Aorta (tissue), 5 donors: ENCODE measurements at regions not wholly inside any gene's neighbourhood (a gene's known extent, or its start where the extent isn't known, plus 50 kb on each side); places are given as distances from the start of the nearest gene placed in this dataset.

Experiments
- ATAC-seq: fragments of 200-7000 bp; cut with Tn5 transposase; one replicate; pipeline ENCODE4 v1.9.1; 2022; ENCODE audit warnings: moderate library complexity; ENCODE audit not compliant: low FRiP score
- DNase-seq, 2 donors: peaks; one replicate each; pipeline ENCODE4 v3.0.0-alpha.2; 2020
- H3K27ac ChIP-seq, 2 donors: one replicate each; pipeline ENCODE4 v1.5.1; 2013; ENCODE audit warnings: low read length in 2 of 2, mild to moderate bottlenecking in 2 of 2, moderate library complexity in 2 of 2, control low read depth in 1 of 2, inconsistent platforms in 1 of 2, low read depth in 1 of 2
- H3K27me3 ChIP-seq, 2 donors: one replicate each; pipeline ENCODE4 v1.6.1; 2013; ENCODE audit warnings: control low read depth in 1 of 2, low read length in 1 of 2, mild to moderate bottlenecking in 1 of 2, moderate library complexity in 1 of 2; ENCODE audit not compliant: insufficient read depth in 2 of 2, control insufficient read depth in 1 of 2
- H3K36me3 ChIP-seq, 2 donors: one replicate each; pipeline ENCODE4 v1.6.1; 2013; ENCODE audit warnings: control low read depth in 1 of 2, low read length in 1 of 2, mild to moderate bottlenecking in 1 of 2; ENCODE audit not compliant: insufficient read depth in 2 of 2, control insufficient read depth in 1 of 2
- H3K4me1 ChIP-seq, 2 donors: one replicate each; pipeline ENCODE4 v1.6.1; 2013; ENCODE audit warnings: low read length in 2 of 2, control low read depth in 1 of 2, mild to moderate bottlenecking in 1 of 2, moderate library complexity in 1 of 2; ENCODE audit not compliant: insufficient read depth in 2 of 2, control insufficient read depth in 1 of 2
- H3K4me3 ChIP-seq, 2 donors: one replicate each; pipeline ENCODE4 v1.5.1; 2013; ENCODE audit warnings: low read length in 2 of 2, control low read depth in 1 of 2, mild to moderate bottlenecking in 1 of 2
- H3K9me3 ChIP-seq: one replicate; pipeline ENCODE4 v1.6.1; 2013; ENCODE audit warnings: mild to moderate bottlenecking, low read length; ENCODE audit not compliant: control insufficient read depth
- WGBS, 2 donors: extraction: QIAGEN DNeasy Blood & Tissue Kit; methylation state at CpG; one replicate each; pipeline ENCODE4 v1.1.7; 2013; 5-methylcytosine and 5-hydroxymethylcytosine counted together
- intact Hi-C, 2 donors: fragments of 100-400 bp; cut with DNase I; formaldehyde crosslinking; loops; one replicate each; pipeline versions ENCODE4 v1.14.2 to v1.15.0; 2022
- donor health status: healthy with polysubstance abuse.
- donor health status: Bipolar disorder and iron deficiency.
- donor health status: DM: no; HTN: no; CAD: no.
- donor health status: DM: no; HTN: no; CAD: no.
- donor health status: DM: yes; HTN: yes; CAD: no.

- Histone ChIP-seq H3K27ac (no peak overlapping the region), H3K4me3 (no peak overlapping the region), H3K36me3 (no peaks in the 10 kb centered on the region), H3K27me3 (no peaks in the 10 kb centered on the region), H3K9me3 (no peaks in the 10 kb centered on the region), H3K4me1 (no peaks in the 10 kb centered on the region)
- intact Hi-C loops = no loop called here
- DNase-seq (no peak), ATAC-seq (no peak)
- 93 to 94% methylated on average over 2 of the region's 2 CpGs for WGBS, 2 donors
Measured at GRCh38 chr16:60259956-60260355, 1525.8 kb upstream of the GOT2 start.

DNA sequence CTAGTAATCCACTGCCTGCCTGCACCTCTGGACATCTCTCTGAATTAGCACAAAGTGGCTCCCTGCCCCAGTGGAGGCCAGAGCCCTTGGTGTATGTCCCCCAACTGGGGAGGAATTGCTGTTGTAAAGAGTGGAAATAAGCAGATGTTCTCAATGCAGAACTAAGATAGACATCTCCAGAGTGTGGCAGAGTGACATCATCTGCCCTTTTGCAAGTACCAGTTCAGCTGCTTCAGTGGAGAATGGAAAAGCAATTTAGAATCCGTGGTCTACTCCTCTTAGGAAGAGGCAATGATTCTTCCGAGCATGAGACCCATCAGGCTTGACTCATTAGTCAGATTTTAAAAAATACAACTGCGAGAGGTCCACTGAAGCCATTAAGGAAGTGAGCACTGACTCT, 1512.0 kb upstream of the GOT2 start:
- WGBS, 2 donors = 81 to 82% methylated on average over 3 of the region's 3 CpGs
- Histone ChIP-seq H3K4me1 (no peaks in the 10 kb centered on the region), H3K9me3 (no peaks in the 10 kb centered on the region), H3K27me3 (no peaks in the 10 kb centered on the region), H3K27ac (no peak overlapping the region), H3K4me3 (no peak overlapping the region), H3K36me3 (no peaks in the 10 kb centered on the region)
- intact Hi-C loops = no loop called here
- ATAC-seq (no peak), DNase-seq (no peak)

DNA sequence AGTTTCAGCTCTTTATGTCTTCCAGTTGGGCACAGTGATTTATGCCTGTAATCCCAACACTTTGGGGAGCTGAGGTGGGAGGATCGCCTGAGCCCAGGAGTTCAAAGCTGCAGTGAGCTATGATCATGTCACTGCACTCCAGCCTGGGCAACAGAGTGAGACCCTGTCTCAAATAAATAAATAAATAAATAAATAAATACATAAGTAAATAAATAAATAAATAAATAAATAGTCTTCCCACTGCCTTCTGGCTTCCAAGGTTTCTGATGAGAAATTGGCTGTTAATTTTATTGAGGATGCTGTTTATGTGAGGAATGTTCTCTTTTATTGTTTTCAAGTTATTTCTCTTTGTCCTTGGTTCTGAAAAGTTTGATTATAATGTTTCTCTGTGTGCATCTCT, 1507.6 kb upstream of the GOT2 start:
- H3K4me1 ChIP-seq = no peaks in the 10 kb centered on the region
- no peak for DNase-seq
- WGBS, 2 donors = 77 to 88% methylated on average over 1 of the region's 1 CpG
- no peaks in the 10 kb centered on the region for H3K9me3 ChIP-seq
- no peak overlapping the region for H3K4me3 ChIP-seq
- no peaks in the 10 kb centered on the region for H3K27me3 ChIP-seq
- intact Hi-C loops = no loop called here
- ATAC-seq = no peak
- H3K36me3 ChIP-seq = no peaks in the 10 kb centered on the region
- no peak overlapping the region for H3K27ac ChIP-seq

- H3K27me3 ChIP-seq = no peaks in the 10 kb centered on the region
- ATAC-seq (no peak), DNase-seq (no peak)
- no peak overlapping the region for H3K4me3 ChIP-seq
- no peaks in the 10 kb centered on the region for H3K9me3 ChIP-seq
- 39 to 47% methylated on average over 4 of the region's 4 CpGs for WGBS, 2 donors
- no peaks in the 10 kb centered on the region for H3K36me3 ChIP-seq
- intact Hi-C loops = no loop called here
- H3K27ac ChIP-seq = no peak overlapping the region
- no peaks in the 10 kb centered on the region for H3K4me1 ChIP-seq
Measured at GRCh38 chr16:60230666-60231065, 1496.5 kb upstream of the GOT2 start.

GRCh38 chr16:60225541-60225940, 1491.4 kb upstream of the GOT2 start:
- ATAC-seq = no peak
- WGBS, 2 donors = 70 to 77% methylated on average over 2 of the region's 2 CpGs
- no peaks in the 10 kb centered on the region for H3K4me1 ChIP-seq
- no peaks in the 10 kb centered on the region for H3K27me3 ChIP-seq
- intact Hi-C loops = no loop called here
- H3K36me3 ChIP-seq = no peaks in the 10 kb centered on the region
- no peaks in the 10 kb centered on the region for H3K9me3 ChIP-seq
- no peak overlapping the region for H3K4me3 ChIP-seq
- no peak overlapping the region for H3K27ac ChIP-seq
- no peak for DNase-seq

DNA sequence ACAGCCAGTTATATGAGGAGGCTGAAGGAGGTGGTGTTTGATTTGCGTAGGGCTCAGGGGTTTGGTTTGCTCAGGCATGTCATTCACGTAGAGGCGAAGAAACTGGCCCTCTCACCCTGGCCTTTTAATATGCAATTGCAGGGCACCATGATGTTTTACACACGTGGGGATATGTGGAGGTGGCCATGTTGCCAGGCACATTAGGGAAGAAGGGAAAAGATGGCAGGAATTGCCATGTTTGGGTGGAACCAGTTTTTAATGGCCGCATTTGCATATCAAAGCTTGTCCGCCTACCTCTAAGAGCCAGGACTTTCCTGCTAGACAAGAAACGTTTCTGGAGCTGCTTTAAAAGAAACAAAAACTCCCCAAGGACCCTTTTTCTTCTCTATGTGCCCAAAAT, 1483.7 kb upstream of the GOT2 start:
- Histone ChIP-seq H3K4me3 (no peak overlapping the region), H3K27me3 (no peaks in the 10 kb centered on the region), H3K4me1 (no peaks in the 10 kb centered on the region), H3K27ac (no peak overlapping the region), H3K9me3 (peaks cover 5% of the 10 kb centered on the region), H3K36me3 (no peaks in the 10 kb centered on the region)
- WGBS, 2 donors = 71 to 72% methylated on average over 7 of the region's 7 CpGs
- intact Hi-C loops = no loop called here
- DNase-seq = no peak
- no peak for ATAC-seq

- no peaks in the 10 kb centered on the region for H3K4me1 ChIP-seq
- DNase-seq (no peak), ATAC-seq (no peak)
- no peaks in the 10 kb centered on the region for H3K27me3 ChIP-seq
- intact Hi-C loops = no loop called here
- peaks cover 3% of the 10 kb centered on the region for H3K9me3 ChIP-seq
- H3K36me3 ChIP-seq = no peaks in the 10 kb centered on the region
- no peak overlapping the region for H3K27ac ChIP-seq
- 97 to 98% methylated on average over 1 of the region's 1 CpG for WGBS, 2 donors
- H3K4me3 ChIP-seq = no peak overlapping the region
Measured at GRCh38 chr16:60214311-60214710, 1480.2 kb upstream of the GOT2 start.

DNA sequence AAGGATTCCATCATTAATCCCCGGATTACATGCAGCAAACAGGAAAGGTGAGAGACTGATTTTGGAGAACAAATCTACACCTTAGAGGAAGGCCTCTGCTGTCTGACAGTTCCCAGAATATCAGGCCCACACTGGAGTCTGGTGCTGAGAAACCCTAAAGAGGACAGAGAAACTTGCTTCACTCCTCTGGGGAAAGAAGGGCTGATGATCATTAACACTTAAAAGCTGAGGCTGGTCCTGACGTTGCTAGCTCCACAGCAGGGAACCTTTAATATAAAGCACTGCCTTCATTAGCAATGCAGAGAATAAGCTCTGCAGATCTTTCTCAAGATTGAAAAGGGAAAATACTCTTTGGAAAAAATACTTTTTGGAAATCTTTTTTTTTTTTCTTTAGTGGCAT, 1472.4 kb upstream of the GOT2 start:
- no peak for DNase-seq
- H3K9me3 ChIP-seq = peaks cover 2% of the 10 kb centered on the region
- H3K27me3 ChIP-seq = no peaks in the 10 kb centered on the region
- no peaks in the 10 kb centered on the region for H3K36me3 ChIP-seq
- H3K27ac ChIP-seq = no peak overlapping the region
- H3K4me1 ChIP-seq = no peaks in the 10 kb centered on the region
- 50 to 52% methylated on average over 2 of the region's 2 CpGs for WGBS, 2 donors
- intact Hi-C loops = no loop called here
- ATAC-seq = no peak
- H3K4me3 ChIP-seq = no peak overlapping the region

DNA sequence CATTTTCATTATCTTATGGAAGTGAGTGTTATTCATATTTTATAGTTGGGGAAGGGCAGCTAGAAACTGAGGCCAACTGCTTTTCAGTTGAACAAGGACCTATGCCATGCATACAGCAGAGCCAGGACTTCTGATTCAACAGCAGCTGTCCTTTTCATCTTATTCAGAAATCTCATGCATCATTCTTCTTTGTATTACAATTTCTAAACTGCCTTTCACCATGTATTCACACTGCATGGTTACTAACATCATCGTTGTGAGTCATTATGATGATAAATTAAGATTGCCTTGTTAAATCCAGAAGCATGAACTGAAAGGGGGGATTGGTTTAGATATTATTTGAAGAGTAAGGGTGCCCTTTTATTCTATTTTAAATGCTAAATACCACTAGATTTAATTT, 1470.1 kb upstream of the GOT2 start:
- intact Hi-C loops = no loop called here
- 43 to 52% methylated on average over 1 of the region's 1 CpG for WGBS, 2 donors
- DNase-seq (no peak), ATAC-seq (no peak)
- Histone ChIP-seq H3K27me3 (no peaks in the 10 kb centered on the region), H3K36me3 (no peaks in the 10 kb centered on the region), H3K4me3 (no peak overlapping the region), H3K4me1 (no peaks in the 10 kb centered on the region), H3K9me3 (no peaks in the 10 kb centered on the region), H3K27ac (no peak overlapping the region)
